ENCODE measurements at regions not wholly inside any gene's neighbourhood (a gene's known extent, or its start where the extent isn't known, plus 50 kb on each side); places are given as distances from the start of the nearest gene placed in this dataset.

- Histone ChIP-seq H3K27me3 (ENCODE audit: insufficient read depth) (no peaks in the 10 kb centered on the region), H3K36me3 (ENCODE audit: insufficient read depth) (no peaks in the 10 kb centered on the region), H2AFZ (no peak overlapping the region), H3K79me2 (replicated peaks; ENCODE audit: insufficient read depth) (no peaks in the 10 kb centered on the region), H3K4me3 (no peak overlapping the region), H3K27ac (ENCODE audit: low read depth) (no peak overlapping the region), H3K4me1 (ENCODE audit: insufficient read depth) (no peaks in the 10 kb centered on the region), H3F3A (replicated peaks; ENCODE audit: low read depth) (no peaks in the 10 kb centered on the region), H3K9me2 (ENCODE audit: insufficient read depth) (peaks cover 2% of the 10 kb centered on the region; the same call in 1 of the 2 replicates), H4K20me1 (replicated peaks; ENCODE audit: insufficient read depth) (no peaks in the 10 kb centered on the region), H3K4me2 (no peak overlapping the region)
- Mint-ChIP-seq H3K36me3 (ENCODE audit: low read depth) (peaks cover 6% of the 10 kb centered on the region), H3K27me3 (ENCODE audit: insufficient read depth, low read depth, poor library complexity) (peaks cover 4% of the 10 kb centered on the region), H3K4me1 (no peaks in the 10 kb centered on the region), H3K4me3 (no peak overlapping the region), H3K27ac (no peak overlapping the region), H3K9me3 (peaks cover 7% of the 10 kb centered on the region)
- TF ChIP-seq, protein P1, sequence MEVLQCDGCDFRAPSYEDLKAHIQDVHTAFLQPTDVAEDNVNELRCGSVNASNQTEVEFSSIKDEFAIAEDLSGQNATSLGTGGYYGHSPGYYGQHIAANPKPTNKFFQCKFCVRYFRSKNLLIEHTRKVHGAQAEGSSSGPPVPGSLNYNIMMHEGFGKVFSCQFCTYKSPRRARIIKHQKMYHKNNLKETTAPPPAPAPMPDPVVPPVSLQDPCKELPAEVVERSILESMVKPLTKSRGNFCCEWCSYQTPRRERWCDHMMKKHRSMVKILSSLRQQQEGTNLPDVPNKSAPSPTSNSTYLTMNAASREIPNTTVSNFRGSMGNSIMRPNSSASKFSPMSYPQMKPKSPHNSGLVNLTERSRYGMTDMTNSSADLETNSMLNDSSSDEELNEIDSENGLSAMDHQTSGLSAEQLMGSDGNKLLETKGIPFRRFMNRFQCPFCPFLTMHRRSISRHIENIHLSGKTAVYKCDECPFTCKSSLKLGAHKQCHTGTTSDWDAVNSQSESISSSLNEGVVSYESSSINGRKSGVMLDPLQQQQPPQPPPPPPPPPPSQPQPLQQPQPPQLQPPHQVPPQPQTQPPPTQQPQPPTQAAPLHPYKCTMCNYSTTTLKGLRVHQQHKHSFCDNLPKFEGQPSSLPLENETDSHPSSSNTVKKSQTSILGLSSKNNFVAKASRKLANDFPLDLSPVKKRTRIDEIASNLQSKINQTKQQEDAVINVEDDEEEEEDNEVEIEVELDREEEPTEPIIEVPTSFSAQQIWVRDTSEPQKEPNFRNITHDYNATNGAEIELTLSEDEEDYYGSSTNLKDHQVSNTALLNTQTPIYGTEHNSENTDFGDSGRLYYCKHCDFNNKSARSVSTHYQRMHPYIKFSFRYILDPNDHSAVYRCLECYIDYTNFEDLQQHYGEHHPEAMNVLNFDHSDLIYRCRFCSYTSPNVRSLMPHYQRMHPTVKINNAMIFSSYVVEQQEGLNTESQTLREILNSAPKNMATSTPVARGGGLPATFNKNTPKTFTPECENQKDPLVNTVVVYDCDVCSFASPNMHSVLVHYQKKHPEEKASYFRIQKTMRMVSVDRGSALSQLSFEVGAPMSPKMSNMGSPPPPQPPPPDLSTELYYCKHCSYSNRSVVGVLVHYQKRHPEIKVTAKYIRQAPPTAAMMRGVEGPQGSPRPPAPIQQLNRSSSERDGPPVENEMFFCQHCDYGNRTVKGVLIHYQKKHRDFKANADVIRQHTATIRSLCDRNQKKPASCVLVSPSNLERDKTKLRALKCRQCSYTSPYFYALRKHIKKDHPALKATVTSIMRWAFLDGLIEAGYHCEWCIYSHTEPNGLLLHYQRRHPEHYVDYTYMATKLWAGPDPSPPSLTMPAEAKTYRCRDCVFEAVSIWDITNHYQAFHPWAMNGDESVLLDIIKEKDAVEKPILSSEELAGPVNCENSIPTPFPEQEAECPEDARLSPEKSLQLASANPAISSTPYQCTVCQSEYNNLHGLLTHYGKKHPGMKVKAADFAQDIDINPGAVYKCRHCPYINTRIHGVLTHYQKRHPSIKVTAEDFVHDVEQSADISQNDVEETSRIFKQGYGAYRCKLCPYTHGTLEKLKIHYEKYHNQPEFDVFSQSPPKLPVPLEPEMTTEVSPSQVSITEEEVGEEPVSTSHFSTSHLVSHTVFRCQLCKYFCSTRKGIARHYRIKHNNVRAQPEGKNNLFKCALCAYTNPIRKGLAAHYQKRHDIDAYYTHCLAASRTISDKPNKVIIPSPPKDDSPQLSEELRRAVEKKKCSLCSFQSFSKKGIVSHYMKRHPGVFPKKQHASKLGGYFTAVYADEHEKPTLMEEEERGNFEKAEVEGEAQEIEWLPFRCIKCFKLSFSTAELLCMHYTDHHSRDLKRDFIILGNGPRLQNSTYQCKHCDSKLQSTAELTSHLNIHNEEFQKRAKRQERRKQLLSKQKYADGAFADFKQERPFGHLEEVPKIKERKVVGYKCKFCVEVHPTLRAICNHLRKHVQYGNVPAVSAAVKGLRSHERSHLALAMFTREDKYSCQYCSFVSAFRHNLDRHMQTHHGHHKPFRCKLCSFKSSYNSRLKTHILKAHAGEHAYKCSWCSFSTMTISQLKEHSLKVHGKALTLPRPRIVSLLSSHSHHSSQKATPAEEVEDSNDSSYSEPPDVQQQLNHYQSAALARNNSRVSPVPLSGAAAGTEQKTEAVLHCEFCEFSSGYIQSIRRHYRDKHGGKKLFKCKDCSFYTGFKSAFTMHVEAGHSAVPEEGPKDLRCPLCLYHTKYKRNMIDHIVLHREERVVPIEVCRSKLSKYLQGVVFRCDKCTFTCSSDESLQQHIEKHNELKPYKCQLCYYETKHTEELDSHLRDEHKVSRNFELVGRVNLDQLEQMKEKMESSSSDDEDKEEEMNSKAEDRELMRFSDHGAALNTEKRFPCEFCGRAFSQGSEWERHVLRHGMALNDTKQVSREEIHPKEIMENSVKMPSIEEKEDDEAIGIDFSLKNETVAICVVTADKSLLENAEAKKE (CRISPR knock-in tag; IDR thresholded peaks at IDR 0.05) = no peak
- no peak for TF ChIP-seq NANOG (IDR thresholded peaks at IDR 0.05; ENCODE audit: borderline replicate concordance)
- TF ChIP-seq, protein P2, sequence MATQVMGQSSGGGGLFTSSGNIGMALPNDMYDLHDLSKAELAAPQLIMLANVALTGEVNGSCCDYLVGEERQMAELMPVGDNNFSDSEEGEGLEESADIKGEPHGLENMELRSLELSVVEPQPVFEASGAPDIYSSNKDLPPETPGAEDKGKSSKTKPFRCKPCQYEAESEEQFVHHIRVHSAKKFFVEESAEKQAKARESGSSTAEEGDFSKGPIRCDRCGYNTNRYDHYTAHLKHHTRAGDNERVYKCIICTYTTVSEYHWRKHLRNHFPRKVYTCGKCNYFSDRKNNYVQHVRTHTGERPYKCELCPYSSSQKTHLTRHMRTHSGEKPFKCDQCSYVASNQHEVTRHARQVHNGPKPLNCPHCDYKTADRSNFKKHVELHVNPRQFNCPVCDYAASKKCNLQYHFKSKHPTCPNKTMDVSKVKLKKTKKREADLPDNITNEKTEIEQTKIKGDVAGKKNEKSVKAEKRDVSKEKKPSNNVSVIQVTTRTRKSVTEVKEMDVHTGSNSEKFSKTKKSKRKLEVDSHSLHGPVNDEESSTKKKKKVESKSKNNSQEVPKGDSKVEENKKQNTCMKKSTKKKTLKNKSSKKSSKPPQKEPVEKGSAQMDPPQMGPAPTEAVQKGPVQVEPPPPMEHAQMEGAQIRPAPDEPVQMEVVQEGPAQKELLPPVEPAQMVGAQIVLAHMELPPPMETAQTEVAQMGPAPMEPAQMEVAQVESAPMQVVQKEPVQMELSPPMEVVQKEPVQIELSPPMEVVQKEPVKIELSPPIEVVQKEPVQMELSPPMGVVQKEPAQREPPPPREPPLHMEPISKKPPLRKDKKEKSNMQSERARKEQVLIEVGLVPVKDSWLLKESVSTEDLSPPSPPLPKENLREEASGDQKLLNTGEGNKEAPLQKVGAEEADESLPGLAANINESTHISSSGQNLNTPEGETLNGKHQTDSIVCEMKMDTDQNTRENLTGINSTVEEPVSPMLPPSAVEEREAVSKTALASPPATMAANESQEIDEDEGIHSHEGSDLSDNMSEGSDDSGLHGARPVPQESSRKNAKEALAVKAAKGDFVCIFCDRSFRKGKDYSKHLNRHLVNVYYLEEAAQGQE (IDR thresholded peaks at IDR 0.05; ENCODE audit: unreplicated experiment) = no peak
- DNase-seq (ENCODE audit: low spot score) (no peak), ATAC-seq (no peak)
Measured at GRCh38 chr10:1870491-1870890, 133.2 kb upstream of the ADARB2 start.
